B cell (primary cell): ENCODE measurements at regions not wholly inside any gene's neighbourhood (a gene's known extent, or its start where the extent isn't known, plus 50 kb on each side); places are given as distances from the start of the nearest gene placed in this dataset.

Experiments used
- ATAC-seq: fragments of 200-7000 bp; cut with Tn5 transposase; one replicate; pipeline ENCODE4 v1.10.0; 2021; ENCODE audit warnings: low read depth, mild to moderate bottlenecking, moderate number of reproducible peaks, moderate library complexity
- CTCF ChIA-PET: fragments of 350-600 bp; sonication (Branson Sonifier 250); formaldehyde crosslinking; loops from one replicate; lab custom pipeline; 2021; ENCODE audit warnings: antibody characterized with exemption, inconsistent platforms; lab: Charles Lee
- POLR2A ChIA-PET: fragments of 350-600 bp; sonication (Branson Sonifier 250); formaldehyde crosslinking; loops from one replicate; lab custom pipeline; 2021; ENCODE audit warnings: antibody characterized with exemption; lab: Charles Lee
- DNase-seq: peaks from one replicate; pipeline ENCODE4 v3.0.0; 2013
- H2AFZ ChIP-seq: 2 replicates; pipeline ENCODE4 v1.6.1; 2012; ENCODE audit warnings: mild to moderate bottlenecking, low read depth, low read length; ENCODE audit not compliant: insufficient read depth, poor library complexity, severe bottlenecking
- H3K27ac ChIP-seq, 2 donors: 1 replicate in 1 of 2; 2 replicates in 1 of 2; pipeline ENCODE4 v1.5.1; 2012 to 2013; ENCODE audit warnings: low read length in 2 of 2, mild to moderate bottlenecking in 2 of 2, moderate library complexity in 1 of 2
- H3K27me3 ChIP-seq, 4 experiments: fragments of 200-600 bp in 1 of 4; sonication (generic) in 1 of 4; replicated peaks in 1 of 4; 1 replicate in 2 of 4; 2 replicates in 2 of 4; pipeline versions ENCODE4 v1.6.1 to v1.7.0; 2013 to 2016; ENCODE audit warnings: low read length in 3 of 4, mild to moderate bottlenecking in 2 of 4, mixed read lengths in 1 of 4, moderate library complexity in 1 of 4; ENCODE audit not compliant: insufficient read depth in 4 of 4, control insufficient read depth in 3 of 4; ENCODE audit errors: control extremely low read depth in 1 of 4
- H3K36me3 ChIP-seq, 2 experiments: replicated peaks in 1 of 2; 1 replicate in 1 of 2; 2 replicates in 1 of 2; pipeline versions ENCODE4 v1.6.1 to v1.7.1; 2013; ENCODE audit warnings: low read length in 1 of 2; ENCODE audit not compliant: insufficient read depth in 2 of 2, control insufficient read depth in 1 of 2; ENCODE audit errors: control extremely low read depth in 1 of 2, extremely low read depth in 1 of 2
- H3K4me1 ChIP-seq, 2 donors: fragments of 200-600 bp in 1 of 2; sonication (generic) in 1 of 2; 1 replicate in 1 of 2; 2 replicates in 1 of 2; pipeline versions ENCODE4 v1.5.1 to v1.6.1; 2013 to 2017; ENCODE audit warnings: low read length in 2 of 2; ENCODE audit not compliant: control insufficient read depth in 2 of 2, insufficient read depth in 2 of 2
- H3K4me2 ChIP-seq: replicated peaks from 2 replicates; pipeline ENCODE3; 2012; ENCODE audit warnings: mild to moderate bottlenecking, low read depth, low read length; ENCODE audit not compliant: poor library complexity, severe bottlenecking
- H3K4me3 ChIP-seq, 5 experiments: fragments of 200-600 bp in 1 of 5; sonication (generic) in 1 of 5; 1 replicate in 3 of 5; 2 replicates in 2 of 5; pipeline versions ENCODE4 v1.5.1 to v1.7.0; 2011 to 2016; ENCODE audit warnings: low read length in 4 of 5, mild to moderate bottlenecking in 4 of 5, low read depth in 2 of 5, control low read depth in 1 of 5, moderate library complexity in 1 of 5; ENCODE audit not compliant: insufficient read depth in 1 of 5; ENCODE audit errors: control extremely low read depth in 1 of 5, extremely low read depth in 1 of 5
- H3K79me2 ChIP-seq: fragments of 200-600 bp; sonication (generic); one replicate; pipeline ENCODE4 v1.6.0; 2016; ENCODE audit warnings: low read length; ENCODE audit not compliant: control insufficient read depth, insufficient read depth
- H3K9ac ChIP-seq: fragments of 200-600 bp; sonication (generic); 2 replicates; pipeline ENCODE4 v1.6.1; 2017; ENCODE audit warnings: mild to moderate bottlenecking, low read length, moderate library complexity
- H3K9me3 ChIP-seq, 3 donors: one replicate each; pipeline versions ENCODE4 v1.6.1 to v1.7.1; 2013; ENCODE audit warnings: low read length in 2 of 3; ENCODE audit not compliant: control insufficient read depth in 2 of 3, insufficient read depth in 1 of 3; ENCODE audit errors: control extremely low read depth in 1 of 3
- H4K20me1 ChIP-seq: 2 replicates; pipeline ENCODE4 v1.6.0; 2012; ENCODE audit warnings: mild to moderate bottlenecking, low read length; ENCODE audit not compliant: insufficient read depth, control insufficient read depth, poor library complexity, severe bottlenecking
- H3K27ac Mint-ChIP-seq: one replicate; pipeline ENCODE4 v1.8.0; 2021; ENCODE audit warnings: mixed read lengths
- H3K27me3 Mint-ChIP-seq: one replicate; pipeline ENCODE4 v1.8.0; 2021; ENCODE audit warnings: mixed read lengths
- H3K4me1 Mint-ChIP-seq: one replicate; pipeline ENCODE4 v1.8.0; 2021; ENCODE audit warnings: mixed read lengths
- H3K4me3 Mint-ChIP-seq: one replicate; pipeline ENCODE4 v1.8.0; 2021; ENCODE audit warnings: mixed read lengths
- H3K9me3 Mint-ChIP-seq: one replicate; pipeline ENCODE4 v1.8.0; 2022; ENCODE audit warnings: mixed read lengths; ENCODE audit not compliant: insufficient read depth
- EZH2 ChIP-seq: IDR thresholded peaks from 2 replicates; pipeline ENCODE4 v1.6.1; 2012; ENCODE audit warnings: borderline replicate concordance, low read depth, mild to moderate bottlenecking, moderate library complexity, low read length; ENCODE audit not compliant: insufficient read depth, poor library complexity, severe bottlenecking
- WGBS: methylation state at CpG from one replicate; pipeline ENCODE4 v1.1.5; 2013; ENCODE audit warnings: missing lambda C conversion rate; ENCODE audit not compliant: insufficient coverage; 5-methylcytosine and 5-hydroxymethylcytosine counted together
- intact Hi-C: fragments of 100-400 bp; cut with micrococcal nuclease; formaldehyde crosslinking; loops from one replicate; pipeline ENCODE4 v1.10.0; 2022
- TF ChIP-seq, protein P1 (sequence below): fragments of 200-600 bp; IDR thresholded peaks from one replicate; pipeline ENCODE4 v1.8.0; 2022; ENCODE audit warnings: antibody characterized with exemption, mild to moderate bottlenecking

GRCh38 chr7:114843102-114843501, 78.8 kb upstream of the MDFIC start:
- WGBS = 86% methylated on average over 1 of the region's 3 CpGs
- no peaks in the 10 kb centered on the region for H3K4me1 Mint-ChIP-seq
- Histone ChIP-seq H3K79me2 (no peaks in the 10 kb centered on the region), H2AFZ (no peak overlapping the region), H3K9me3 (no peaks in the 10 kb centered on the region), H3K4me3 (no peak overlapping the region), H3K9ac (no peak overlapping the region), H4K20me1 (no peaks in the 10 kb centered on the region), H3K36me3 (no peaks in the 10 kb centered on the region), H3K4me2 (no peak overlapping the region), H3K4me1 (no peaks in the 10 kb centered on the region), H3K27me3 (no peaks in the 10 kb centered on the region), H3K27ac (no peak overlapping the region)
- DNase-seq (no peak), ATAC-seq (no peak)
- TF ChIP-seq EZH2 = no peak
- TF ChIP-seq, protein P1, sequence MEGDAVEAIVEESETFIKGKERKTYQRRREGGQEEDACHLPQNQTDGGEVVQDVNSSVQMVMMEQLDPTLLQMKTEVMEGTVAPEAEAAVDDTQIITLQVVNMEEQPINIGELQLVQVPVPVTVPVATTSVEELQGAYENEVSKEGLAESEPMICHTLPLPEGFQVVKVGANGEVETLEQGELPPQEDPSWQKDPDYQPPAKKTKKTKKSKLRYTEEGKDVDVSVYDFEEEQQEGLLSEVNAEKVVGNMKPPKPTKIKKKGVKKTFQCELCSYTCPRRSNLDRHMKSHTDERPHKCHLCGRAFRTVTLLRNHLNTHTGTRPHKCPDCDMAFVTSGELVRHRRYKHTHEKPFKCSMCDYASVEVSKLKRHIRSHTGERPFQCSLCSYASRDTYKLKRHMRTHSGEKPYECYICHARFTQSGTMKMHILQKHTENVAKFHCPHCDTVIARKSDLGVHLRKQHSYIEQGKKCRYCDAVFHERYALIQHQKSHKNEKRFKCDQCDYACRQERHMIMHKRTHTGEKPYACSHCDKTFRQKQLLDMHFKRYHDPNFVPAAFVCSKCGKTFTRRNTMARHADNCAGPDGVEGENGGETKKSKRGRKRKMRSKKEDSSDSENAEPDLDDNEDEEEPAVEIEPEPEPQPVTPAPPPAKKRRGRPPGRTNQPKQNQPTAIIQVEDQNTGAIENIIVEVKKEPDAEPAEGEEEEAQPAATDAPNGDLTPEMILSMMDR = no peak
- no peaks in the 10 kb centered on the region for H3K27me3 Mint-ChIP-seq
- intact Hi-C loops = no loop called here
- no peaks in the 10 kb centered on the region for H3K9me3 Mint-ChIP-seq
- CTCF ChIA-PET = no interaction called here
- no peak overlapping the region for H3K4me3 Mint-ChIP-seq
- POLR2A ChIA-PET = no interaction called here
- no peak overlapping the region for H3K27ac Mint-ChIP-seq

GRCh38 chr7:114851406-114852061, 70.4 kb upstream of the MDFIC start:
- Histone ChIP-seq H3K27ac (no peak overlapping the region), H3K4me3 (no peak overlapping the region), H3K4me1 (no peaks in the 10 kb centered on the region), H3K27me3 (no peaks in the 10 kb centered on the region), H3K9ac (no peak overlapping the region), H3K36me3 (no peaks in the 10 kb centered on the region), H3K79me2 (no peaks in the 10 kb centered on the region), H3K4me2 (no peak overlapping the region), H4K20me1 (no peaks in the 10 kb centered on the region), H2AFZ (no peak overlapping the region), H3K9me3 (no peaks in the 10 kb centered on the region)
- Mint-ChIP-seq H3K27me3 (no peaks in the 10 kb centered on the region), H3K4me3 (no peak overlapping the region), H3K4me1 (no peaks in the 10 kb centered on the region), H3K27ac (no peak overlapping the region), H3K9me3 (no peaks in the 10 kb centered on the region)
- DNase-seq (no peak), ATAC-seq (no peak)
- CTCF ChIA-PET = interaction anchor here (1.8 kb wide), 1 partner anchor 16 kb away, joined by 4 read pairs; no protein-coding TSS in a partner anchor
- intact Hi-C loops = no loop called here
- POLR2A ChIA-PET = no interaction called here
- no CpG with 5 or more reads among the region's 3 CpGs for WGBS
- no peak for TF ChIP-seq EZH2
- TF ChIP-seq, protein P1 = no peak
